Cerebellar nuclear complex (tissue), 1 donor: ENCODE measurements at regions not wholly inside any gene's neighbourhood (a gene's known extent, or its start where the extent isn't known, plus 50 kb on each side); places are given as distances from the start of the nearest gene placed in this dataset.
"Not testable (repeated sequence)": the region's sequence is repeated elsewhere in the genome, so short reads cannot be mapped to it uniquely, and the experiment has no call there.

Experiments used
- DNase-seq, 2 experiments: peaks; one replicate each; lab custom pipeline; 2025; lab: John Stamatoyannopoulos, UW

DNA sequence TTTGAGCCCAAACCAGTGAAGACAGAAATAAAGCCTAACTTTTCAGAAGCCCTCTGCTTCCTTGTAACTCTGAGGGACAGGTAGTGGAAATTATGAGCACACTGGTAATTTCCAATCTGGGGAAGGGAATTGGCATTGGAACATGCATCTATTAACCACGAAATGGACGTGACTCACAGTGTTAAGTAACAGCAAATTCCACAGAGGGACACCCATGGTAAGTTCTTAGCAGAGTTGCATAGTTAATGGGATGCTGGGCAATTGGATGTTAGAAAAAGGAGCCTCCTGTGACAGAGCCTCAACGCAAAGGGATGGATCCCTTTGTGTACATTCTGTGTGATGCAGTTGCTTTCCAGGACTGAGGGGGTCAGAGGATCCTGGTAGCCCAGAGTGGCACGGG is 168.6 kb downstream of the SEMA6D start:
- no peak for DNase-seq

DNA sequence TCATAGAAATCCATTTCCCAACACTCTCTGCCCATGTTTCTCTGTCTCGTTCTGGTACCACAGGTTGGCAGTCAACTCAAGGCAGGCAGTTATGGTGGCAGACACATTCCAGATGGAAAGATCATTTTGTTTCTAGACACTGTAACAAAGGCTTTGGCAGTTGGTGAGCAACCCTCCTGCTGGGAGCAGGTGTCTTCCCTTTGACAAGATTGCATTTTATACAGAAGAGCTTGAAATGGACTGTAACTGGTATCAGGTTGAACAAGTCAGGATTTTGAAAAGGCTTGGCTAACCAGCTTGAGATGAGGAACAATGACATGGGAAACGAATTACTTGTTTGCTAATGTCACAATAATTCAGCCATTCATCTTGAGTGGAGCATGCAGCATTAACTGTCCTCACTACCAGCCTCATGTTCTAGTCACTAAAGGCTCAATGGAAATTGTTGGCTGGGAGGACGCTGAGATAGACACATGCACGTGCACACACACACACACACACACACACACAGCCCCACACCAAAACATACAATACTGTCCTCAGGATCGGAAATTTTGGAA is 170.0 kb downstream of the SEMA6D start:
- no peak for DNase-seq

DNA sequence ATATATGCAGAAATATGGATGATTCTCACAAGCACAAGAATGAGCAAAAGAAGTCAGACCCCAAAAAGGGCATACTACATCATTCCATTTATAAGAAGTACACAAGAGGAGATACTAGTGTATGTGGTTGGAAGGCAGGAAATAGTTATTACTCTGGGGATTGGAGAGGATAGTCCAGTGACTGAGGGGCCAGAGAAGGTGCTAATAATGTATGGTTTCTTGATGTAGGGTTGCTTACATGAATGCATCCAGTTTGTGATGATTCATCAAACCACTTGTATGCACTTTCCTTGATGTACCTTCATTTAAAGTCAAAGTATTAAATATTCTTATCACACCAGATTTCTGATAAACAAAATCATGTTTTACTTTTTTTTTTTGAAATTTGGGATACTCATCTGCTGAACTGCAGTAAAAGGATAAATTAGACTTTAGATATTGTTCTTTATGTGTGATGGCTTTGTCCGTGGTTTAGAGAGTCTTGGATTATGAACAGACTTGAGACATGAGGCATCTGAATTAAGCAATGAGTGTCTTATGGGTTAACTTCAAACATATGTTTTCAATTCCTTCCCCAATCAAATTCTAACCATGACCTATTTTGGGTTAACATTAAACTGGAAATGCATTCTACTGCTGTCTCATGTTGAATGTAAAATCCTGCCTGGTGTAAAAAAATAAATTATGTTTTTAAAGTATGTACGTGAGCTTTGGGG is 171.2 kb downstream of the SEMA6D start:
- no peak for DNase-seq

DNA sequence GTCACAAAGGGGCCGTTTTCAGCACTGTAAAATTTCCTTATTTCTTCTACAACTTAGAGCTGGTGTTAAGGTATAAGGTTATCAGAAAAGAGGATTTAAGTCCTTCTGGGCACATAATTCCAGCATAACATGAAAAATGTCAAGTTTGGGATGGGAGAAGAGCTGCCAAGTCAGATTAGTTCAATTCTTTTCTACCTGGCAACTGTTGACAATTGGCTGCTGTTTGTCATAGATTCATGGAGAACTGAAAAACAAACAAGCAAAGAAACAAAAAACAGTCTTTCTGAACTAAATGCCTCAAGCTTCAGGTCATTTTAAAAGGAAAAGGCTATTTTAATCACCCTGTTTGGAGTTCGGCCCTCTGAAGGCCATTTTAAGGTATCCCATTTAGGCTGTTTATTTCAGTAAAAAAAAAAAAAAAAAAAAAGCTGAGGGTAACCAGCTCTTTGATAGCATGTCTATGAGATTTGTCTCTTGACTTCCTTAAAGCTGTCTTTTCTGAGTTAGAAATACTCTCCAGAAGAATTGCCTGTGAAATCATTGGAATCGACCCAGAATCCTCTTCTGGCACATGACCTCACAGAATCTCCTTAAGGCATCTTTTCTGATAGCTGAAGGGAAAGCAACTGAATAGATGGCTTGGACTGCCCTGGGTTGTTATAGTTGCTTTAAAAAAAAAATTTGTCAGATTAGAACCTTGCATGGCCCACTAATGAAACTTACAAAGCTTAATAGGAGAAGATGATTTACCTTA is 173.3 kb downstream of the SEMA6D start:
- no peak for DNase-seq

DNA sequence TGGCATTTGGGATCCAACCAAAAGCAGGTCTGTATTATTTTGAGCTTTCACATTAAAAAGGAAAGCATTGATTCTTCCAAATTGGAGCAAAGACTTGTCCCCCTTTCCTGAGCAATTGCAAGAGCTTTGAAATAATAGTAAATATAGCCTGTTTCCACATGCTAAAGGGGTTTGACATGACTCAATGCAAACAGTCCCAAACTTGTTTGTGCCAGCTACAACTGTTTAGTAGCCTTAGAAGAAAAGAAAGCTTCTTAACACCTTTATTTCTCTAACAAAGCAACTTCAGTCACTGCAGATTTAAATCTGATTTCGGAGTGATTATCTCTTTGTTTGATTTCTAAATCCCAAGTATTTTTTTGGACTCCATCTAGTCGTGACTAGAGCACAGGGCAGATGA is 180.2 kb downstream of the SEMA6D start:
- DNase-seq, result no peak

DNA sequence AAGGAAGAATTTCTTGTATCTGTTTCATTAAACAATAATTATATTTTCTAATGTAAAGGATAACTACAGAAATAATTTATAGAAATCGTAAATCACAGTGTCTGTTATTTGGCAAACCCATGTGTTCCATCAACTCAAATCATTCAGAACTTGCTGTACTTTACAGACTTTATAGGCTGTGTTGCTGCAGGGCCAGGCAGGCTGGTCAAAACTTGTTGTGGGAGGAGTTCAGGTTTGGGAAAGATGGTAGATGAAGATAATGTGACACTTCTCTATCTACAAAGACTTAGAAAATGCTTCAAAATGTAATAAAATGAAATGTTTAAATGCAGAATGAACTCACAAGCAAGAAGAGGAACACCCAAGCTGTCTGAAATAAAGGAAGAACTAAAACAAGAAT is 183.4 kb downstream of the SEMA6D start:
- DNase-seq, result no peak

DNA sequence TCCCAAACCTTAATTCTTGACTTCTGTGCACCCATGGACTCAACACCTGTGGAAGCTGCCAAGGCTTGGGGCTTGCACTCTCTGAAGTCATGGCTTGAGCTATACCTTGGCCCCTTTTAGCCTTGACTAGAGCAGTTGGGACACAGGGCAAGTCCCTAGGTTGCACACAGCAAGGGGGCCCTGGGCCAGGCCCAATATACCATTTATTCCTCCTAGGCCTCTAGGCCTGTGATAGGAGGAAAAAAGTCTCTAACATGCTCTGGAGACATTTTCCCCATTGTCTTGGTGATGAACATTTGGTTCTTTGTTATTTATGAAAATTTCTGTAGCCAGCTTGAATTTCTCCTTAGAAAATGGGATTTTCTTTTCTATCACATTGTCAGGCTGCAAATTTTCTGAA is 186.1 kb downstream of the SEMA6D start:
- no peak for DNase-seq

DNA sequence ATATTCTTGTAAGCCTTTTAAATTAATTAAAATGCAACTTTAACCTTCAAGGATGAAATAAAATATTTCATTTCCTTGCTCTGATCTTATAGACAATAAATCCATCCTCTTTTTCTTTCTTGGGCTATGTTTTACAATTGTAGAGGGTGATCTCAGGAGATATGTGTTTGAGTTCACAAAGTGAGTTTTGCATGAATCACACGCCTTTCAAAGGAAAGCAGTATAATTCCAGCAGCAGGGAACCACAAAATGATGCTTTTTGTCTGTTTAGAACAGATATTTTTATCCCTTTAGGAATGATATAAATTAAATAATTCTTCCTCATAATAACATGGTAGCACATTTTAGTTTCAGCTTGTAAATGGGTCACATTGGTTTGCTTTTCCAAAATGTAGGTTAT is 191.2 kb downstream of the SEMA6D start:
- no peak for DNase-seq

DNA sequence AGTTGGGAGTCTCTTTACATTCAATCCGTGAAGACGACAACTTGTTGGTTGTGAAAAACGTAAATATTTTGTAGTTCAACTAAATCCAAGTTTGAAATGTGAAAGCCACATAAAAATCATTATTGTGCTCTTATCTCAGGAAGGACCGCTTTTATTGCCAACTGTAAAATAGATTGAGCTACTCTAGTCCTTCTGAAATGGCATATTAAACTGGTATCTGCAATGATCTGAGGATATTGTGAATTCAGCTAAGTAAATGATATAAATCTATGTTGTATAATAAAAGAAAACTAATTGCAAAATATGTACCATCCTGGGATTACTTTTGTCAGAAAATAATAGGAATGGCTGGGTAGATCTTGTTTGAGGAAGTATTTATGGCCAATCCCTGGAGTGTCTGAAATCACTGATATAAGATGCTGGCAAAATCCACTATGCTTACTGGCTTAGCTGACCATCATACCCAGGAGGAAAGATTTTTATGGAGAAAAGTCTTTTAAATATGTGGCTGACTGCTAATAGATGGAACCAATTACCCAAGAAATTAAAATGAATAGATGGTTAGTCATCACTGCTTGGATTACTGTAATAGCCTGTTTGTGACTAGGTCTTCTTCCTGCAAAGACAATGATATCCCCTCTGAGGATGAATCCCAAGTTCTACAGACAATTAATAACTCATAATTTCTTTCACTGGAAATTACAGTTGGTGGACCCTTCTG is 191.8 kb downstream of the SEMA6D start:
- DNase-seq, result no peak

DNA sequence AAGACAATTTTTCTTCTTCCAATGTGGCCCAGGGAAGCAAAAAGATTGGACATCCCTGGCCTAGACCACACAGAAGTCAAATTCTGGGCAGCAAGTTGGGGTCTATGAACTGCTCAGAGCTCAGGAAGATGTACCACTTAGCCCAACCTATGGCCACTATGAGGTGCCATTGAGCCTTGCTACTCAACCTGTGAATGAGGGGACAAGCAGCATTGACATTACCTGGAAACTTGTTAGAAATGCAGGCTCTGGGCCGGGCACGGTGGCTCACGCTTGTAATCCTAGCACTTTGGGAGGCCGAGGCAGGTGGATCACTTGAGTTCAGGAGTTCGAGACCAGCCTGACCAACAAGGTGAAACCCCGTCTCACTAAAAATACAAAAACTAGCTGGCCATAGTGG is 195.6 kb downstream of the SEMA6D start:
- DNase-seq, result not testable (repeated sequence)

DNA sequence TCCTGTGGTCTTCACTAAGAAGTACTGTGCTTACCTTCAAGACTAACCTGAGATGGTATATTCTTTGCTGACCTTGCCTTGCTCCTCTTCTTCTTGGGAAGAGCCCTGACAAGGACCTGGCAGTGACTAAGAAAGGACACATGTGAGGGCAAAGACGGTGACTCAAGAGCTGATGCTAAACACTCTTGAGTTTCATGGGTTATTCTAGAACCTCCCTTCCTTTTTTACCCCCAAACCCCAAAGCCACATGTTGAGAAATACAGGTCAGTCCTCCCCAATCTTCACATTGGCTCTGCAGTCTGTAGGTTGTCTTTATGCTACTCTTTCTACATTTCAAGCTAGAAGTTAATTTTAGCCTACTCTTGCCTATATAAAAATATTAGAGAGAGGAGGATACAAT is 200.6 kb downstream of the SEMA6D start:
- DNase-seq, result no peak

DNA sequence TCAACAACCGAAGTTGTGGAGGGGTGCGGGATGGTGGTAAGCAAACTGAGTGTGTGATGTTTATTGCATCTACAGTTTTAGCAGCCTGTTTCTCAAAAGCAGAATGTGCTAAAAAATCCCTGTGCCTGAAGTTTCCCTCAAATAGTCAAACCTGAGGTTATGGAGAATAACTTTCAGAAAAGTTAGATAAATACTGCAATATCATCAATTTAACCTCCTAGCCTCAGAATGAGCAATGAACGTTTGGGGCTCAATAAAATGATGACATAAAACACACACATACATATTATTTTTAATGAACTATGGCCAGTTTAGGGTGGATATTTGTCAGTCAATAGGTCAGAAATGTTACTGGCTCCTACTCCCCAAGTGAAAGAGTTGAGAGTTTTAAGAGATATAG is 201.6 kb downstream of the SEMA6D start:
- no peak for DNase-seq

DNA sequence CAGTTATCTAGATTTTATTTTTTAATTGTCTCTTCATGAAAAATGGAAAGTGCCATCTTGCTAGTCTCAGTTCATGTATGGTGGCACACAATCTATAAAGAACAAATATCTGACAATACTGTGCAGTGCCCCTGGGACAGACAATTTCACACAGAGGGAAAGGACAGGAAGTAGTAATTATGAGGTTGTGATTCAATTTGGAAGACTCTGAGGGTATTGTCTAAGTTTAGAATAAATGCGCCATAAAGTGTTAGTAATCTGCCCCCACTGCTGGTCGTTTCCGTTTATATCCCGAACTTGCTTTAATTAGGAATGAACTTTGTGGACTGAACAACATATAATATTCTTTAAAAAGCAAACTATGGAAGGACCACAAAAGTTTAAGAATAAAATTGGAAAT is 196.4 kb upstream of the SLC24A5 start:
- no peak for DNase-seq

DNA sequence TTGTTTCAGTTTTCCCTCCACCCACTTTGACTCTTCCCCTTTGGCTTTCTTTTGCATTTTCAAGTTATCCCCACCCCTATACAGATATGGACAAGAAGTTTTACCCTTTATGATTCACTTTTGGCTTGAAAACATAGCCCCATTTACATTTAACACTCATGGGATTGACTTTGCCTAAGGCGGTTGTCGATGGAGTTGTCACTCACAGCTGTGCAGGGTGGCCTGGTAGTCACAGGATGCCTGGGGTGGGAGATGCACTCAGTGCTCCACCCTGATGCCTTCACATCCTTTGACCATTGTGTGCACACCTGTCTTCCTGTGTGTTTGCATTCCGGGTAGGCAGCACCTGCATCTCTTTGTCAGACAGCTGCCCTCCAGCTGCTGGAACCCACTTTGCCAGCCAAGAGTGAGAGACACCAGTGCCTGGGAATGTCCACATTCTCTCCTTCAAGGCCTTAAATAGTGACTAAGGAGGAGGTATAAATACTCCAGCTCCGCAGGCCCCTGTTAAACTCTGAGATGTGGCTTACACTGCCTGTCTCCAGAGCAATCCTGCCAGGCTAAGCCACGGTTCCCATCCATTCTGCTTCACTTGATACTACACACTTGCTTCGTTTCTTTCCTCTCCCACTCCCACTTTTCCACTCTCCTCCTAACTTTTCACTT is 191.5 kb upstream of the SLC24A5 start:
- no peak for DNase-seq

DNA sequence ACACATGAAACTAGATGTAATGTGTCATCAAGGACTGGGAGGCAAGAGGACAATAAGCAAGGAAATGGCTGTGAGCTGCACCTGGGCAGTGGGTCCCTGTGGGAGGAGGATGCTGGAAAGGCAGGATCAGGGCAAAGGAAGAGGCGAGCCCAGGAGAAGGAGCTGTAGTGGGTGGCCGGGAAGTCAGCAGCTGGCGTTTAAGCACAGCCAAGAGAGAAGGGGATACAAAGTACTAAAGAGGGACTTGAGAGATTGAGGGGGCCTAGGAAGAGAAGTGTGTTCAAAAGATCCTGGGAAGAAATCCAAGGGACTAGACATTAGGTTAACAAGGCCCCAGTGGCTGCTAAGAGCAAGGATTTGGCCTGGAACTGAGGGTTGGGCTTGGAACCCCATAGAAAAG is 188.5 kb upstream of the SLC24A5 start:
- no peak for DNase-seq

DNA sequence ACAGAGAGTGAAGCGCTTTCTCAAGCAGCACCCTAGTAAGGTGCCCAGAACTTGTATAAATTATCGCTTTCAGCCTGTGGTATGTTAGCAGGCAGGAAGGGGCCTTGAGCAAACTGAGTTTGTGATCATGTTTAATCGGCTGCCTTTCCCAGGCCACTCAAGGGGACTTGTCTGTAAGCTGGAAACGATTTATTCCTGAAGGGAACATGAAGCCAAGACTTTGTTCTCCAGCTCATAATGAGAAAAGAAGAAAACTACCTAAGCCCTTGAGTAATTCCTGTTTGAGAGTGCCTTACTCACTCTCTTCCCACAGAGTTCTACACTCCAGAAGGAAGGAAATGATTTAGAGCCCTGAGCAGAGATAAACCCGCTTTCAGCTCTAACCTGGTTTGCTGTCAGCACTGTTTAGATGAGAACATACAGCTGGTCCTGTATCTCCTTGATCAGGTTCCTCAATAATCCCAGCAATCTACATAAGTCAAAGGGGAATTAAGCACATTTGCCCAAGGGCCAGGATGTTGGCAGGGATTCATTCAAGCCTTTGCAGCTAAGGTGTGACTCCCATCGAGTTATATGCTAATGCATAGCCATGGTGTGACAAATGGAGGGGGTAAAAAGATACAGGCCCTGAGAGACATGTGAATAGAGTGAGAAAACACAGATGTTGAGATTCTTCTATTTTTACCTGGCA is 187.7 kb upstream of the SLC24A5 start:
- no peak for DNase-seq

DNA sequence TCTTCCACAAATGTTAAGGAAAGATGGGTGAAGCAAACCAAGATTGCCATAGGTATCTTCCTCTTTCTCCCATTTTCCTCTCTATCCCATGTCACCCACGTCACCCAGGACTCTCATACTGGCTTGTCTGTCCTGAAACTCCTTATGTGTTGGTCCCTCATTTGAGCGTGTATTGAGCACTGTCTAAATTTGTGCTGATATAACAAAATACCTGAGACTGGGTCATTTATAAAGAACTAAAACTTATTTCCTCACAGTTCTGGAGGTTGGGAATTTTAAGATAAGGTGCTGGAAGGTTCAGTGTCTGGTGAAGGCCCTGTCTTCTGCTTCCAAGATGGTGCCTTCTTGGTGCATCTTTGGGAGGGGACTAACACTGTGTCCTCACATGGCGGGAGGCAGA is 186.9 kb upstream of the SLC24A5 start:
- DNase-seq, result no peak

DNA sequence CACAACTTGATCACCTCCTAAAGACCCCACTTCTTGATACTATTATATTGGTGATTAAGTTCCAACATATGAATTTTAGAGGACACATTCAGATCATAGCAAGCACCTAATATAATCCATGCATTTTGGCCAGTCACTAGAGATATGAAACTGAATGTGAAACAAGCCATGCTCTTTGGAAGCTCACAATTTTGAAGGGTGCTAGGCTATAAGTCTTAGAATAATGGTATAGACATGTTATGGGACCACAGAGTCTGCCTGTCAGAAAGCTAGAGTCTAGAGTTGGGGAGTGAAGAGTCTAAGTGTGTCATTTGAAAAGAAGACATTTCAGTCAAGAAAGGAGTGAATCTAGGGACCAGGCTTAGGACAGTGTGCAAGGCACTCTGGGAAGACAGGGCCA is 186.4 kb upstream of the SLC24A5 start:
- DNase-seq, result no peak

DNA sequence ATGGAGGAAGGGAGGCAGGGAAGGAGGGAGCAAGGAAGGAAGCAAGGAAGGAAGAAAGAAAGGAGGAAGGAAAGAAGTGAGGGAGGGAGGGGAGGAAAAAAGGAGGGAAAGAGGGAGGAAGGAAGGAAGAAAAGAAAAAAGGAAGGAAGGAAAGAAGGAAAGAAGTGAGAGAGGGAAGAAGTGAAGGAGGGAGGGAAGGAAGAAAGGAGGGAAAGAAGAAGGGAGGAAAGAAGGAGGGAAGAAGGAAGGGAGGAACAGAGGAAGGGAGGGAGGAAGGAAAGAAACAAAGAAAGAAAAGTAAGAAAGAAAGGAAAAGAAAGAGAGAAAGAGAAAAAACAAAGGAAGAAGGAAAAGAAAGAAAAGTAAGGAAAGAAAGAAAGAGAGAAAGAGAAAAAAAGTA is 183.0 kb upstream of the SLC24A5 start:
- no peak for DNase-seq

DNA sequence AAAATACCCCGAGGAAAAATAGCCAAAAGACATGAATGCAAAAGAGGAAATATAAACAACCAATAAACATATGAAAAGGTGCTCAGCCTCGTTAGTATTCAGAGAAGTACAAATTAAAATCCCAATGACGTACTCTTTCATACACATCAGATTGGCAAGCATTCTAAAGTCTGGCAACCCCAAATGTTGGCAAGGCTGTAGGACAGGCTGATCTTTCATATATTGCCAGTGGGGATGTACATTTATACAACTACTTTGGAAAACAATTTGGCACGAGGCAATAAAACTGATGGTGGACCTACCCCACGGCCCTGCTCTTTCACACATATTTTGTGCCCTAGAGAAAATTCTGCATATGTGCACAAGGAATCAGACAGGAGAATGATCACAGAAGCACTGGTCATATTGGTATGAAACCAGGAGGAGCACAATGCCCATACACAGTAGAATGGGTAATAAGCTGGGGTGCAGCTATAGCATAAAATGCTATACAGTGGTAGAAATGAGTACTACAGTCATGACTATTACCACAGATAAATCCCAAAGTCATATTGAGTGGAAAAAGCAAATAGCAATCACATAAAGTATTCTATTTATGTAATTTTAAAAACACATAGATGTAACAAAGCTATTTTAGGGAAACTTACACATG is 176.0 kb upstream of the SLC24A5 start:
- no peak for DNase-seq
